Spleen (tissue), 11 donors: ENCODE measurements at regions not wholly inside any gene's neighbourhood (a gene's known extent, or its start where the extent isn't known, plus 50 kb on each side); places are given as distances from the start of the nearest gene placed in this dataset.

Experiments
- DNase-seq: peaks from one replicate; pipeline ENCODE4 v3.0.0-alpha.2; 2020
- H3K27ac ChIP-seq, 8 donors: fragments of 200-600 bp; sonication (generic) in 7 of 8; 1 replicate in 4 of 8; 2 replicates in 4 of 8; pipeline versions ENCODE4 v1.5.0 to v1.8.0; 2016 to 2021; ENCODE audit warnings: inconsistent platforms in 4 of 8, mild to moderate bottlenecking in 4 of 8, moderate library complexity in 1 of 8
- H3K27me3 ChIP-seq, 7 donors: fragments of 200-600 bp; sonication (generic) in 6 of 7; replicated peaks in 1 of 7; 1 replicate in 4 of 7; 2 replicates in 3 of 7; pipeline versions ENCODE4 v1.5.0 to v1.8.0; 2016 to 2021; ENCODE audit warnings: inconsistent platforms in 3 of 7, mild to moderate bottlenecking in 1 of 7
- H3K36me3 ChIP-seq, 6 donors: fragments of 200-600 bp; sonication (generic) in 5 of 6; 1 replicate in 4 of 6; 2 replicates in 2 of 6; pipeline versions ENCODE4 v1.5.0 to v1.8.0; 2016 to 2021; ENCODE audit warnings: inconsistent platforms in 2 of 6
- H3K4me1 ChIP-seq, 6 donors: fragments of 200-600 bp; sonication (generic) in 5 of 6; 1 replicate in 3 of 6; 2 replicates in 3 of 6; pipeline versions ENCODE4 v1.5.0 to v1.8.0; 2016 to 2021; ENCODE audit warnings: inconsistent platforms in 3 of 6
- H3K4me3 ChIP-seq, 8 donors: fragments of 200-600 bp; sonication (generic) in 7 of 8; 1 replicate in 4 of 8; 2 replicates in 4 of 8; pipeline versions ENCODE4 v1.5.0 to v1.8.0; 2016 to 2021; ENCODE audit warnings: inconsistent platforms in 4 of 8, mild to moderate bottlenecking in 4 of 8, moderate library complexity in 2 of 8
- H3K9me3 ChIP-seq, 8 donors: fragments of 200-600 bp; sonication (generic) in 7 of 8; 1 replicate in 4 of 8; 2 replicates in 4 of 8; pipeline versions ENCODE4 v1.5.0 to v1.8.0; 2016 to 2021; ENCODE audit warnings: inconsistent platforms in 4 of 8
- POLR2A ChIP-seq, 3 donors: fragments of 450-650 bp; IDR thresholded peaks; one replicate each; pipeline ENCODE4 v1.5.1; 2017; ENCODE audit warnings: antibody characterized with exemption in 3 of 3, mild to moderate bottlenecking in 1 of 3
- POLR2AphosphoS5 ChIP-seq, 3 donors: sonication (generic); formaldehyde crosslinking; IDR thresholded peaks; one replicate each; pipeline ENCODE4 v1.5.1; 2017; ENCODE audit warnings: antibody characterized with exemption in 3 of 3
- whole genome bisulfite sequencing, 5 donors: extraction: QIAGEN DNeasy Blood & Tissue Kit in 3 of 5; methylation state at CpG; one replicate each; pipeline versions ENCODE4 v1.1.5 to v1.1.7; 2013 to 2018; 5-methylcytosine and 5-hydroxymethylcytosine counted together
- intact Hi-C: fragments of 100-400 bp; cut with DNase I; formaldehyde crosslinking; loops from one replicate; pipeline ENCODE4 v1.15.0; 2023; ENCODE audit warnings: low total_unique reads
- TF ChIP-seq, protein P1 (sequence below), 11 experiments: fragments of 200-600 bp in 7 of 11; fragments of 450-650 bp in 4 of 11; sonication (generic) in 4 of 11; IDR thresholded peaks in 8 of 11; conservative IDR thresholded peaks in 3 of 11; 1 replicate in 7 of 11; 2 replicates in 4 of 11; pipeline versions ENCODE4 v1.4.0 to v1.8.0; 2016 to 2021; ENCODE audit warnings: antibody characterized with exemption in 11 of 11, inconsistent platforms in 4 of 11, mild to moderate bottlenecking in 1 of 11
- donor health status: healthy with polysubstance abuse.
- donor health status: DM: no; HTN: no; CAD: no; lungs with moderate emphysema.
- donor health status: DM: no; HTN: no; CAD: no.
- donor health status: Bipolar disorder and iron deficiency.
- donor health status: healthy.
- donor health status: DM: no; HTN: no; CAD: no.
- donor health status: DM: yes; HTN: yes; CAD: no.

DNA sequence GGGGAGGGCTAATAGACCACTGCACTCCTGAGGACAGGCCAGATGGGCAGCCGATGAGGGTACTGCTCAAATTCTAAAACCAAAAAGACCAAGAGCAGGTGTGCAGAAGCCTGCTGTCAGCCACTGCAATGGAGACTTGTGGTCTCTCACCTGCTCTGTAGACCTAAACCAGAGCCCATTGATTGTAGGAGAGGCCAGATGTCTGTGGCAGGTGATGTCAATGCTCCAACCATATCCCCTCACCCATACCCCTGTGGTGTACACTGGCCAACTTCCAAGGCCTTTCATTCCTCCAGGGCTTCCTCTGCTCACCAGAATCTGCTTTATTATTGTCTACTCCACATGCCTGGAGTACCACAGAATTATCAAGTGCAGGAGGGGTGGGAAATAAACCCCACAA lies 116.9 kb upstream of the CHST15 start:
- no peaks in the 10 kb centered on the region for H3K27me3 ChIP-seq
- TF ChIP-seq POLR2AphosphoS5 (IDR thresholded peaks at IDR 0.05): no peak
- TF ChIP-seq, protein P1, sequence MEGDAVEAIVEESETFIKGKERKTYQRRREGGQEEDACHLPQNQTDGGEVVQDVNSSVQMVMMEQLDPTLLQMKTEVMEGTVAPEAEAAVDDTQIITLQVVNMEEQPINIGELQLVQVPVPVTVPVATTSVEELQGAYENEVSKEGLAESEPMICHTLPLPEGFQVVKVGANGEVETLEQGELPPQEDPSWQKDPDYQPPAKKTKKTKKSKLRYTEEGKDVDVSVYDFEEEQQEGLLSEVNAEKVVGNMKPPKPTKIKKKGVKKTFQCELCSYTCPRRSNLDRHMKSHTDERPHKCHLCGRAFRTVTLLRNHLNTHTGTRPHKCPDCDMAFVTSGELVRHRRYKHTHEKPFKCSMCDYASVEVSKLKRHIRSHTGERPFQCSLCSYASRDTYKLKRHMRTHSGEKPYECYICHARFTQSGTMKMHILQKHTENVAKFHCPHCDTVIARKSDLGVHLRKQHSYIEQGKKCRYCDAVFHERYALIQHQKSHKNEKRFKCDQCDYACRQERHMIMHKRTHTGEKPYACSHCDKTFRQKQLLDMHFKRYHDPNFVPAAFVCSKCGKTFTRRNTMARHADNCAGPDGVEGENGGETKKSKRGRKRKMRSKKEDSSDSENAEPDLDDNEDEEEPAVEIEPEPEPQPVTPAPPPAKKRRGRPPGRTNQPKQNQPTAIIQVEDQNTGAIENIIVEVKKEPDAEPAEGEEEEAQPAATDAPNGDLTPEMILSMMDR (IDR thresholded peaks at IDR 0.05 in 8 of 11, conservative IDR thresholded peaks at IDR 0.05 in 3 of 11): no peak
- no peak for TF ChIP-seq POLR2A (IDR thresholded peaks at IDR 0.05)
- WGBS, 5 donors: 73 to 89% (median 83%) methylated on average over 1 of the region's 1 CpG
- H3K4me3 ChIP-seq: no peak overlapping the region
- peaks cover 0 to 11% (median 7%) of the 10 kb centered on the region in 8 donors for H3K9me3 ChIP-seq
- H3K27ac ChIP-seq: no peak overlapping the region
- H3K36me3 ChIP-seq: no peaks in the 10 kb centered on the region
- DNase-seq: no peak
- intact Hi-C loops: no loop called here
- H3K4me1 ChIP-seq: no peaks in the 10 kb centered on the region

DNA sequence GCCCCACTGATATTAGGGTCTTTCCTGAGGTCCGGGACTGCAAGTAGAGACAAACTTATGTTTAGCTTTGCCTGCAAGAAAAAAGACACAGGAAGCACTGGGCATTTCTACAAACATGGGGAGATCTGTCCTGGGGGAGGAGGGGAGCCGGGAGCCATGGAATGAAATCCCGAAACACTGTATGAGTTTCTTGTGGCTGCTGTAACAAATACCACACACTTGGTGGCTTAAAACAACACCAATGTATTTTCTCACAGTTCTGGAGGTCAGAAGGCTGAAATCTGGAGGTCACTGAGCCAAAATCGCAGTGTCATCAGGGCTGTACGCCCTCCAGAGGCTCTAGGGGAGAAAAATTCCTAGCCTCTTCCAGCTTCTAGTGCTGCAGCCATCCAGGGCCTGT lies 114.0 kb upstream of the CHST15 start:
- DNase-seq: no peak
- 77 to 91% (median 89%) methylated on average over 5 of the region's 5 CpGs for WGBS, 5 donors
- peaks cover 0 to 11% (median 7%) of the 10 kb centered on the region in 8 donors for H3K9me3 ChIP-seq

DNA sequence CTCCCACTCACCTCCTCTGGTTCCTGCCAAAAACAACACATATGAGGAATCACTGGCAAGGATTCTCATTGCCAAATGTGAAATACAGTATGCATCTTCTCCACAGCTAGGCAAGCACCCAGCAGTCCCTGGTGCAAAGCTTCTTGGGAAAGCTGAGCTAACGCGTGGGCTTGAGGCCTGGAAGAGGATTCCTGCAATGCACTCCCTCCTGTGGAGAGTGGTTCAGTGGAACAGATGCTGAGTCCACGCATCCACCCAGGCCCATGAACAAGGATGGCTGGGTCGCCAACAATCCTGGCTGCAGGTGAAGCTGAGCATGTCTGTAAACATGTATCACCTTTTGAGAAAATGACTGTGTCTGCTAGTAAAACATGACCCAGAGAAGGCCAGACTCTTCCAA lies 113.2 kb upstream of the CHST15 start:
- no peaks in the 10 kb centered on the region for H3K27me3 ChIP-seq
- intact Hi-C loops: no loop called here
- no peak overlapping the region for H3K27ac ChIP-seq
- H3K4me3 ChIP-seq: no peak overlapping the region
- TF ChIP-seq POLR2A (IDR thresholded peaks at IDR 0.05) (no peak), POLR2AphosphoS5 (IDR thresholded peaks at IDR 0.05) (no peak)
- TF ChIP-seq, protein P1 (IDR thresholded peaks at IDR 0.05 in 8 of 11, conservative IDR thresholded peaks at IDR 0.05 in 3 of 11): no peak
- H3K4me1 ChIP-seq: no peaks in the 10 kb centered on the region
- no peak for DNase-seq
- H3K9me3 ChIP-seq: peaks cover 0 to 10% (median 7%) of the 10 kb centered on the region in 8 donors
- WGBS, 5 donors: 66 to 90% (median 71%) methylated on average over 4 of the region's 4 CpGs
- no peaks in the 10 kb centered on the region for H3K36me3 ChIP-seq

More for the DNA sequence above, 114.0 kb upstream of the CHST15 start:
- H3K36me3 ChIP-seq: no peaks in the 10 kb centered on the region
- intact Hi-C loops: no loop called here
- H3K4me1 ChIP-seq: no peaks in the 10 kb centered on the region
- H3K27me3 ChIP-seq: no peaks in the 10 kb centered on the region
- no peak overlapping the region for H3K4me3 ChIP-seq
- H3K27ac ChIP-seq: no peak overlapping the region
- TF ChIP-seq POLR2AphosphoS5 (IDR thresholded peaks at IDR 0.05) (no peak), POLR2A (IDR thresholded peaks at IDR 0.05) (no peak)
- TF ChIP-seq, protein P1 (IDR thresholded peaks at IDR 0.05 in 8 of 11, conservative IDR thresholded peaks at IDR 0.05 in 3 of 11): no peak

DNA sequence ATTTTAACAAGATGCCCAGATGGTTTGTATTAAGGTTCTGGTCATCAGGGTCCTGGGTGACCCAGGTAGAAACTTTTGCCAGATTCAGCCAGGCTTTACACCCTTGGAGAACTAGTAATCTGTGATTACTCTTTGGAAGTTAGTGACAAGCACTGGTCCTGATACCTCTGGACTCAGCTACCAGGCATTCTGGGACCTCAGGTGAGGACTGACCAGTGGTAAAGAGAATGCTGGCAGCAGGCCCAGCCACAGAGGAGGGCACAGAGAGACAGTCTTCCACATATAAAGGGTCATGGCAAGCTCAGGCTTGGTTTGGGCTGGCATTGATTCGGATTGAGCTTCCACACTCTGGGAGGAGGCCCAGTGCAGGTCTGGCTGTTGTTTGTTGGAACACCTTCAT lies 112.0 kb upstream of the CHST15 start:
- H3K36me3 ChIP-seq: no peaks in the 10 kb centered on the region
- WGBS, 5 donors: 86 to 100% (median 90%) methylated on average over 1 of the region's 1 CpG
- TF ChIP-seq, protein P1 (IDR thresholded peaks at IDR 0.05 in 8 of 11, conservative IDR thresholded peaks at IDR 0.05 in 3 of 11): no peak
- TF ChIP-seq POLR2AphosphoS5 (IDR thresholded peaks at IDR 0.05) (no peak), POLR2A (IDR thresholded peaks at IDR 0.05) (no peak)
- no peak overlapping the region for H3K4me3 ChIP-seq
- DNase-seq: no peak
- intact Hi-C loops: no loop called here
- H3K27ac ChIP-seq: no peak overlapping the region
- no peaks in the 10 kb centered on the region for H3K27me3 ChIP-seq
- H3K4me1 ChIP-seq: no peaks in the 10 kb centered on the region
- no peaks in the 10 kb centered on the region for H3K9me3 ChIP-seq
